ENCODE measurements at regions not wholly inside any gene's neighbourhood (a gene's known extent, or its start where the extent isn't known, plus 50 kb on each side); places are given as distances from the start of the nearest gene placed in this dataset.
"Not testable (repeated sequence)": the region's sequence is repeated elsewhere in the genome, so short reads cannot be mapped to it uniquely, and the experiment has no call there.

DNA sequence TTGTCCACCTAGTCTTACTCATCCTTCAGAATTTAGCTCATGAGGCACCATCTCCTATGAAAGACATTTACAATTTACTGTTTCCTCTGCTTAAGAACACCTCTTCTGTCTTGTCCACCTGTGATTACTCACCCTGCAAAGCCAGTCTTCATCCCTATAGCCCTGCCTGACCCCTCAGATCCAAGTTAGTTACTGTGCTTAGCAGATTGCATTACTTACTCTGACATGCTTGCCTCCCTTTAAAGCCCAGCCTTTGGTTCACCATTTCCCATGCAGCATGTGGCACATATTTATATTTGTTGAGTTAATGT, 60.9 kb upstream of the VCAM1 start:
- no peak for TF ChIP-seq CTCF (conservative IDR thresholded peaks at IDR 0.05)

GRCh38 chr1:100661176-100661575, 58.4 kb upstream of the VCAM1 start:
- TF ChIP-seq CTCF (conservative IDR thresholded peaks at IDR 0.05) = no peak
- no peak overlapping the region for H3K27ac ChIP-seq

More for the DNA sequence above, 60.9 kb upstream of the VCAM1 start:
- no peak overlapping the region for H3K27ac ChIP-seq

DNA sequence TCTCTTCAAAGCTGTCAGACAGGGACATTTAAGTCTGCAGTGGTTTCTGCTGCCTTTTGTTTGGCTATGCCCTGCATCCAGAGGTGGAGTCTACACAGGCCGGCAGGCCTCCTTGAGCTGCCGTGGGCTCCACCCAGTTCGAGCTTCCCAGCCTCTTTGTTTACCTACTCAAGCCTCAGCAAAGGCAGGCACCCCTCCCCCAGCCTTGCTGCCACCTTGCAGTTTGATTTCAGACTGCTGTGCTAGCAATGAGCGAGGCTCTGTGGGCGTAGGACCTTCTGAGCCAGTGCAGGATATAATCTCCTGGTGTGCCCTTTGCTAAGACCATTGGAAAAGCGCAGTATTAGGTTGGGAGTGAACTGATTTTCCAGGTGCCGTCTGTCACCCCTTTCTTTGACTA, 51.0 kb upstream of the VCAM1 start:
- H3K27ac ChIP-seq = not testable (repeated sequence)

All from VCaP (cell line).